GM19467 (cell line): ENCODE measurements at regions not wholly inside any gene's neighbourhood (a gene's known extent, or its start where the extent isn't known, plus 50 kb on each side); places are given as distances from the start of the nearest gene placed in this dataset.
"Not testable (repeated sequence)": the region's sequence is repeated elsewhere in the genome, so short reads cannot be mapped to it uniquely, and the experiment has no call there.

Source experiments
- ATAC-seq: cut with Tn5 transposase; IDR thresholded peaks from one replicate; pipeline ENCODE4 v1.9.1; 2021; ENCODE audit warnings: mild to moderate bottlenecking, moderate library complexity; ENCODE audit not compliant: unreplicated experiment

DNA sequence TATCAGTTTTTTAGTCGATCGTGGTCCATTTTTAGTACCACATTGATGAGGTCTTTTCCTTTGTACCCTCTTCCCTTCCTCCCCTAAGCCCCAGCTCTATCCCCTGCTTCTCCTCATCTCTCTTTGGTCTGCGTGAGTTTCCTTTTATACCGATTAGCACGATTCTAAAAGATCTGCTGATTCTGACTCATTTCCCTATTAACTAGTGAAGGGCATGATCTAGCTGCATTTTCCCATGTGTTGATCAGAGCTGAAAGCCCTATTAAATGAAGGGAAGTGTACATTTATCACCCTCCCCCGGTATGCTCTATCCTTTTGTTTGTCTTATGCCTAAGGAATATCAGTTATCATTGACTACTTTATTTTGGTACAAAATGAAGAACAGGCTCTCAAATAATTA is 181.7 kb upstream of the NPY2R start:
- no peak for ATAC-seq

DNA sequence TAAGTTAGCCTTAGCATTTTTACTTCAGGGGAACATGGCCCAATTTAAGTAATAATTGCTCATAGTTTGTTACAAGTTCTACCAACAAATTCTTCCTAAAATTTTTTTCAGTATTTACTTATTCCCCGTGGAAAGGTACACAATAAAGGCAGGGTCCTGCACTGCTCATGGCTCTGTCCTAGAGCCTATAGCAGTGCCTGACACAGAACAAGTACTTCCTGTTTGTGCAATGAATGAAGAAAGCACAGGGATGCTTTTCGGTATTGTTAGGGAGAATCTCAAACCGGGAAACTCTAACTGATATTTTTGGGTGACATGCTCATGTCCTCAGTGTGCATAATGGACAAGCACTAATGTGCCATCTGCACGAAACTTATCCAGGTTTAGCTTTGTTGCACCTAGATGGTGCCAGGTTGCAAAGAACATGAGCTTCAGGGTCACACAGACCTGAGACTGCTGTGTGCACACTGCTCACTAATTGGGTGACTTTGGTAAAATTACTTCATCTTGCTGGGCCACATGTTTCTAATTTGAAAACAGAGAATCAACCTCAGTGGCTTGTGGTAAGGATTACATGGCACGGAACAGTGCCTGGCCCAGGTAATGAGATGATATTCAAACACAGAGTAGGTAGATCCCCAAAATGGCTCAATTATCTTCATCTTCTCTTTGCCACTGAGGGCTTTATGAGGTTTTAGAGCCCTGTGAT is 175.8 kb upstream of the NPY2R start:
- ATAC-seq = no peak

DNA sequence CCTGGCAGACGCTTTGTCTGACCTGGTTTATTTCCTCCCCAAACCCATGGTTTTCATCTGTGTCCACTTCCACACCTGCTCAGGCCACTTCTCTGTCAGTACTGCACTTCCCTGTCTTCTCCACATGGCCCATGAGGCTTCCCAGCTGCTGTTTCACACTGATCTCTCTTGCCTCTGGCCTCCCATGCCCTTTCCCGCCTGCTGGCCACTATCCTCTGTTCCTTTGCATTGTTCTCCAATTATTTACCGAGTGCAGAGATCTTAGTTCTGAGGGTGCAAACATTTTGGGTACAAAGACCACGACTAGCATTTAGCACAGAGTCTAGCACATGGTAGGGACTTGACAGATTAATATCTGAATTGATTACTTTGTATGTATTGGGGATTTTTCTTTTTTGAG is 174.8 kb upstream of the NPY2R start:
- ATAC-seq = no peak

DNA sequence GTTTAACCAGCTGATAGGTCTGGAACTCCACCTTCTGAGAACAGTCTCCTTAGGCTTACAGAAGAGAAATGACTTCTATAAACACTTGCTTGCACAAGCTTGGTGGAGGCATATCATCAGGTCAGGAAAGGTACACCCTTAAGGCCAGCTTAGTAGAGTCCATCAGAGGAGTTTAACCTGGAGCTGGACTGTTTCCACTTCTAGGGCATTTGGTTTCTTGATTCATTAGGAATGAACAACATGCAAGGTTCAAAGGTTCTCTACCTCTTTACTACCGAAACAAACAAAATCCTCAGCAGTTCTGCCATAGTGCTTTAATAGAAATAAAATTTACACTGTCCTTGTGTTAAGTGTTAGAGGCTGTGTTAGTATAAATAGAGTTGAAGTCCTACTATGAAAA is 171.4 kb upstream of the NPY2R start:
- ATAC-seq = no peak

DNA sequence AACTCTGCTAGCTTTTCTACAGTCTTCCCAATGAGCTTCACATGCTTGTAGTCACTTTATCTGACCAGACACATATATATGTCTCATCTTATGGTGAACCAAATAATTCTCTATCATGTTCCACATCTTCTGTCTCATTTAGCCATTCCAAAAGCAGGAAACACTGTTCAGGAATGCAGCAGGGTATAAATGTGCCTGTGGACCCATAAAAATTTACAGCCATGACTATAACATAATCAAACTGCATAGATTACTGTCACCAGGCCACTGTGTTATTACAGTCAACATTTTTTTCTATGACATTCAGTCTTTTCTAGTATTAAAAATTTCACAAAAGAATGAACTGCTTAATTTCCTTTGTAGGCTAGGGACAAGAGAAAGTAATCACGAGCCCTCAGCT is 170.0 kb upstream of the NPY2R start:
- ATAC-seq = no peak

DNA sequence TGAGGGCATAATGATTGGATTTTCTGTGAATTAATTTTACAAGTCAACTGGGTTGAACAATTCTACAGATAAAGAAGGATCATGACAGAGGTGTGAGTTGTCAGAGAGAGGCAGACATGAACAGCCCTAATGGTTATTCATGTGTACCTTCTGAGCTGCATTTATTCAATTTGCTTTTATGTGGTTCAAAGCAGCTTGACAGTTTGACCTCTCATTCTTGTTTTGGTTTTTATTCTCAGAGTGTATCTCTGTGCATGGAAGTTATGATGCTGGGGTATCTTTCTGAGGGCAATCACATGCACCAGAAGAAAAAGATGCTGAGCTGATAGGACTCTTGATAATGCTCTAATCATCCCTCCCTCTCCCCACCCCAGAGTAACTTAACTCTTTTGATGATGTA is 169.3 kb upstream of the NPY2R start:
- ATAC-seq = no peak

DNA sequence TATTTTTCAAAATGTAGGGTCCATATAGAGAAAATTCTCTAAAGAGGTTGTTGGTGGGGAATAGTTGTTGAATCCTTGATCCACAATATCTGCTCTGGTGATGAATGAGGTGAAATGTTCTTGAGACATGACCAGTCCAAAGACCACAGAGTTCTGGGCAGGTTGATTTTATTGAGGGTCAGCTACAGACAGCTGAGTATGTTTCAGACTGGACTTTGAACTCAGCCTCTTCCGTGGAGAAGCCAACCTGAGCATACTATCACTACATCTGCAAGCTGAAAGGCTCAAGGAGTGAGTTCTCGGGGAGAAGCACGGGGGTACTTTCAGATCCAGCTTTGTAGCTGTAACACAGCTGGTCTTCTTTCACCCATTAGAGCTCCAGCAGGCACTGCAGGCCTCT is 168.4 kb upstream of the NPY2R start:
- ATAC-seq = no peak

DNA sequence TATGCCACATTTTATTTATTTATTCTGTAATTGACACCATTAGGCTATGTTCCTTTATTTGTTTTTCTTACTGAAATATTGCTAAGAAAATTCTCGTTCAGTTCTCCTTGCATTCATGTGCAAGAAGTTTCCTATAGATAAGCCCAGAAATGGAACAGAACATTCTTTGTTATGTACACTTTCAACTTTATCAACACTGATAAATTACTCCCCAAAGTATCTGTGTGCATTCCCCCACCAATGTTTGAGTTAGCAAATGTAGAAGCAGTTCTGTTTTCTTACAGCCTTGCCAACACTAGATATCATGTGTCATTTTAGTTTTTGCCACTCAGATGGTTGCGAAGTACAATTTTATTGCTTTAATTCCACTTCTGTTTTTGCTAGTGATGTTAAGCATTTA is 166.4 kb upstream of the NPY2R start:
- no peak for ATAC-seq

DNA sequence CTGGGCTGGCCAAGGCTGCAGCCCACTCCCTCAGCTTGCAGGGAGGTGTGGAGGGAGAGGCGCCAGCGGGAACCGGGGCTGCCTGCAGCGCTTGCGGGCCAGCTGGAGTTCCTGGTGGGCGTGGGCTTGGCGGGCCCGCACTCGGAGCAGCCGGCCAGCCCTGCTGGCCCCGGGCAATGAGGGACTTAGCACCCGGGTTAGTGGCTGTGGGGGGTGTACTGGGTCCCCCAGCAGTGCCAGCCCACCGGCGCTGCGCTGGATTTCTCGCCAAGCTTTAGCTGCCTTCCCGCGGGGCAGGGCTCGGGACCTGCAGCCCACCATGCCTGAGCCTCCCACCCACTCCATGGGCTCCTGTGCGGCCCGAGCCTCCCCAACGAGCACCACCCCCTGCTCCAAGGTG is 164.2 kb upstream of the NPY2R start:
- not testable (repeated sequence) for ATAC-seq

DNA sequence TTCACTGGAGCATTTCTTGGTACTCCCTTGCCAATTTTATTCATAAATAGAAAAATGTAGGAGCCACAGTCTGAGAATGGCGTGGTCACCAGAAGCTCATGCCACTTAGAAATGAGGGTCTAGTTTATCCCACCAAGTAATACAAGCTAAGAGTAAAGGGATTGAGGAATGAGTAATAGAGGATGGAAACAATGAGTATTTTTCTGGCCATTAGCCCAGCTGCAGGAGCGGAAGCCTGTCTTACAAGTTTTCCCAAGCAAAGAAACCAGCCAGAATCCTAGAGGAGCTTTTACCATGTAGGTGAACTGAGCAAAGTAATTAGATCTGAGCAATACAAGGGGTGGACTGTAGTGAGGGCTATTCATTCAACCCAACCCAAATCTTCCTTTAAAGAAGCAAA is 160.7 kb upstream of the NPY2R start:
- no peak for ATAC-seq

DNA sequence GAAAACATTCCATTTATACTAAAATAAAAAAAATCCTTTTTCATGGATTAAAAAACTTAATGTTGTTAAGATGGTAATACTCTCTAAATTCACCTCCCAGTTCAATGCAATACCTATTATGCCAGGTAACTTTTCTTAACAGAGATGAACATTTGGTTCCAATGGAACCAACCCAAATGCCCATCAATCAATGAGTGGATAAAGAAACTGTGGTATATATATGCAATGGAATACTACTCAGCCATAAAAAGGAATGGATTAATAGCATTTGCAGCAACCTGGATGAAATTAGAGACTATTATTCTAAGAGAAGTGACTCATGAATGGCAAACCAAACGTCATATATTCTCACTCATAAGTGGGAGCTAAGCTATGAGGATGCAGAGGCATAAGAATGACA is 154.4 kb upstream of the NPY2R start:
- not testable (repeated sequence) for ATAC-seq

DNA sequence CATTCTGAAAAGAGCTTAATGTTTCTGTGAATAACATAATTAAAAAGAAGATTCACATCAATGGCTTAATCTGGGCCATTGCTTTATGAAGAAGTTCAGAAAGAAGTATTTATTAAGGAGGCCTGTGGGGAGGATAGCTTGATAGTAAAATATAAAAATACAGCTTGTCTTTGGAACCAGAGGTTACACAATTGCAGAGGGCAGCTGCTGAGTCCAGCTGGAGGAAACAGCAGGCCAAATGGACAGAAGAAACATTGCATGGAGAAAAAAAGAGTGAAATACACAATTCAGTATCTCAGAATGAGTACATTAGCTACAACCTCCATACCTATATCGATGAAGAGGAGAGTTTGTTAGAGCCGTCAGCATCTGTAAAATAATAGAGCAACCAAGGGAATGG is 148.0 kb upstream of the NPY2R start:
- no peak for ATAC-seq

DNA sequence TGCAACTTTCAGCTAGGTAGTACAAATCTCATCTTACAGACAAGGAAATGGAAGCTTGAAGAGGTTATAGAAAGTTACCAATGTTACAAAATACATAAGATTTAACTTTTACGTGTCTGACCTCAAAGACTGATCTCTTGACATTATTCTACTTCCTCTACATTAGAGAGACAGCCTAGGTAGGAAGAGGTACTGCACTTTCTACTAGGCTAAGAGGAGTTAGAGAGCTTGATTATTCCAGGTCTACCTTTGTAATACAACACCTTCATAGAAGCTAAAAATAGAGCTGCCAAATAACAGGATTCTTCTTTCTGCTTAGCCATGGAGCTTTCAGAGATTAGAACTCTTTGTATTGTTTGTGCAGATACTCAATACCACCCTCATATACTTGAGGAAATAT is 147.6 kb upstream of the NPY2R start:
- no peak for ATAC-seq

DNA sequence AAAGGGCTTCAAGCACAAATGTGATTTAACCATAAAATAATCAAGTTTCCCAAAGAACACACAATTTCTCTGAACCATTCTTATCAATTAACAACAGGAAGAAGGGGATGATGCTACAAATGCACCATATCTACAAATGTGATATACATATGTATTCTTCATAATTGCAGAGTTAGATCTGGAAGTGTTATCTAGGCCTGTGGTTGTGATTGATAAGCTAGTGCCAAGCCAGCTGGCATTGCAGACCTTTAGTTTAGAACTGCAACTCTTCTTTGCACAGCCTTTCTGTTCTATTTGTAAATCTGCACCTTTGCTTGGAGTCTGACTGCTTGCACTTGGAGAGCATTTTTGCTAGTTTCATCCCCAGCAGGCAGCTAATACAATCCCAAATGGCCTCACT is 145.5 kb upstream of the NPY2R start:
- no peak for ATAC-seq

DNA sequence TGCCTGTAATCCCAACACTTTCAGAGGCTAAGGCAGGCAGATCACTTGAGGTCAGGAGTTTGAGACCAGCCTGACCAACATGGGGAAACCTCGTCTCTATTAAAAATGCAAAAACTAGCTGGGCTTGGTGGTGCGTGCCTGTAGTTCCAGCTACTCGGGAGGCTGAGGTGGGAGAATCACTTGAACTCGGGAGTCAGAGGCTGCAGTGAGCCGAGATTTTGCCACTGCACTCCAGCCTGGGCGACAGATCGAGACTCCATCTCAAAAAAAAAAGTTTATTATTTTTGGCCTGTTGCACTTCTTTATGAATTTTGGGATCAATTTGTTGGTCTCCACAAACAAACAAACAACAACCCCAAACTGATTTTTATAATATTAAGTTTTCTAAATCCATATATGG is 143.5 kb upstream of the NPY2R start:
- ATAC-seq = not testable (repeated sequence)

DNA sequence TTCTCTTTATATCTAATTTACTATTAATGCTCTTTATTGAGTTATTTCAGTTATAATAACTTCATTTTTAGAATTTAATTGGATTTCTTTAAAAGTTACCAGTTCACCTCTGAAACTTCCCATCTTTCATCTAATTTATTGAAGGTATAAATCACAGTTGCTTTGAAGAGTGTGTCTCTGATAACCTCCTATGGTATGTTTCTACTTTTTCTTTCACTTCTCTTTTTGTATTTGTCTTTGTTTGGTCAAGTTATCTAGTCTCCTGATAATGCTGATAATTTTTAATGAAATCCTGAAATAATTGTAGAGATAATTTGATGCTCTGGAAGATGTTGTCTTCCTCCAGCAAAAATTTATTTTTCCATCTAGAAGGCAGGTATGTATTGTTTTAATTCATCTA is 141.6 kb upstream of the NPY2R start:
- ATAC-seq = no peak

DNA sequence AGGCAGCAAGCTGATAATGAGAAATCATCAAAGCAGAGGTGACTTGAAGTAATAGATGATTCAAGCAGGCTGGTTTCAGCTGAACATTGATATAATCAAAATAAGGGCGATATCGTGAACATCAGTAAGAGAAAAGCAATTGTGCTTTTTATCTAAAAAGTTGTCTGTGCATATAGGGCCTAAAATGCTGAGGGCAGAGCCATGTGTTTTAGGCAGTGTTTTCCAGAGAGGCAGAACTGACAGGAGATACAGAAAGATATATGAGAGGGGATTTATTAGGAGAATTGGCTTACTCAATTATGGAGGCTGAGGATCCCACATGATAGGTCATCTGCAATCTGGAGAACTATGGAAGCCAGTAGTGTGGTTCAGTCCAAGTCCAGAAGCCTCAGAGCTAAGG is 136.5 kb upstream of the NPY2R start:
- no peak for ATAC-seq

DNA sequence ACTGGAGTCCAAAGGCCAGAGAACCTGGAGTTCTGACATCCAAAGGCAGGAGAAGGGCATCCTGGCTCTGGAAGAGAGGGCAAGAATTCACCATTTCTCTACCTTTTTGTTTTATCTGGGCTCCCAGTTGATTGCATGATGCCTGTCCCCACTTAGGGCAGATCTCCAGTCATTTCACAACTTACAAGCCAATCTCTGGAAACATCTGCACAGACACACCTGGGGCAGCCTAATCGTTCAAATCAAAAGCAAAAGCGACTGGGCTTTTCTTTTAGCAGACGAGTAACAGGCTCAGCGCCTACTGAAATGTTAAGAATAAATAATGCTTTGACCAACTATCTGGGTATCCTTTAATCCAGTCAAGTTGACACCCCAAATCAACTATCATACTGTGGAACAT is 136.0 kb upstream of the NPY2R start:
- no peak for ATAC-seq

DNA sequence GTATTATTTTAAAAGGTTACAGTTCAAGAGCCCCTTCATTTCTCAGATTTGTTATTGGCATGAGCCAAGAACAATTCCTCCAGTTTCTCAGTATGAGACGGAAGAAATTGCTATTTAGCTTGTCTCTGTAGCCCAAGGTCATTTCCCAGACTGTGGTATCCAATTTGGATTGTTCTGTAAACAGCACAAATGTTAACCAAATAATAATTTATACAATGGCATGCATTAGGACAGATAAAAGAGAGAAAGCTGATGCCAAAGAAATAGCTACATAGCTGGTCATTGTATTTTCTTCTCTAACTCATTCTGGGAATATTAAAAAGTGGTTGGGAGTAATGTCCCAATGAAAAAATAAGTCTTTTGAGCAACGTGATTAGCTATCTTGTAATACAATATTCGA is 134.6 kb upstream of the NPY2R start:
- no peak for ATAC-seq

DNA sequence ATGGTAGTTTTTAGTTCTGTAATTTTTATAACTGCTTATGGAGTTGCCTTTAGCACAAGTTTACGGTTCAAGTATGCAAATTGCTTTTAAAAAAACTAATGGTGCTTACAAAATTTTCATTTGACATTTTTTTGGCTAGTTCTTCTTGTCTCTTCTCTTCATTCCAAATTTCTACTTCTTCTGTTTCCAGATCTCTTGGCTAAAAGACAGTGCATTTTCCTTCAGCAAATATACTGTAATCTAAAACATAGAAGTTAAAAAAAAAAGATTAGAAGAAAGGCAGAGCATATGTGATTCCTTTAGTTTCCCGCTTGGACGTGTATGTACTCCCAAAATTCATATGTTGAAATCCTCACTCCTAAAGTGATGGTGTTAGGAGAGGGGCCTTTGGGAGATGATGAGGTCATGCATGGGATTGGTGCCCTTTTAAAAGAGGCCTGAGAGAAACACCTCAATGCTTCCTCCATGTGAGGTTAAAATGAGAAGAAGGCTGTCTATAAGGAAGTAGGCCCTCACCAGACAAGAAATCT is 132.1 kb upstream of the NPY2R start:
- no peak for ATAC-seq

DNA sequence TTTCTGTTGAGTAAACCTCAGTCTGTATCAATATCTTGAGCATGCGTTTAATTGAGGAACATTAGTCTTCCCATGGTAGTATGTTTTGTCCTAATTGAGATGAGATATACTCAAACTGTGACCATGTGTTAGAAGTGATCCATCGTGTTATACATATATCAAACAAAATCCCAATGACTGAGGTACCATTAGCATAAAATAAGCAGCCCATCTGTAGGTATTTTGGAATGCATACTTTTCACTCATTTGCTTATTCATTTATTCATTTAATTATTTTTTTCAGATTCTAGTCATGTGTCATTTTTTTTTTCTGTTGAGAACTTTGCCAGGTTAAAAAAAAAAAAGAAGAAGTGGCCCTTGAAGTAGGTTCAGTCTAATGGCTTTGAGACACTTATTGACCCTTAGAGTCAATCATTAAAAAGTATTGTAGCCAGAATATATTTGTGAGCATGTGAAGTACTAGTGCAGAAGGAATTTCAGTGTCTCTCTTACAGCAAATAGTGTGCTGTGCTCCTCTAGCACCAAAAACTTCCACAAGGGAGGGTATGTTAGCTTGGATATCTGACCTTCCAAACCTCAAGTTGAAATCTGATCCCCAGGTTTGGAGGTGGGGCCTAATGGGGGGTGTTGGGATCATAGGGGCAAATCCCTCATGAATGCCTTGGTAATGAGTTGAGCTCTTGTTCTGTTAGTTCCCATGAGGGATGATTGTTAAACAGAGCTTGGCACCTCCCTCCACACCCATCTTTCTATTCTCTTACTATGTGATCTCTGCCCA is 130.8 kb upstream of the NPY2R start:
- ATAC-seq = no peak

DNA sequence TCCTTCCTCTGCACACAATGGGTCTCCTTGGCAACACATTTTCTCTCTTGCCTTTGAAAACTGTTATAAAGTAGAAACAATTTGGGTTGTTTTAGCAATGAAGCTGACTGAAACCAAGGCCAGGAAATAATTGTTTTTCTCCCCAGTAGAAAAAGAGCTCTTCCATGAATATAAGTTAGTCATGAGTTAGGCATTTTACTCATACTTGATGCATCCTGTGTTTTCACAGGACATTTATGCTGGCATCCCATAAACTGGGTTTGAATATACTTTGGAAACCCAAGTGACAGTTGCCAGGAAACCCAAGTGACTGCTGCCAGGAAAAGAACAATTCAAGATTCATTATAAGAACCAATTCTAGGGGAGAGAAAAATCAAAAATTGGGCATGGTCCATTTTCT is 128.6 kb upstream of the NPY2R start:
- no peak for ATAC-seq
